SIG-M5 treated with dmso at 0.1 percent for 504 hours (cell line): ENCODE measurements at regions not wholly inside any gene's neighbourhood (a gene's known extent, or its start where the extent isn't known, plus 50 kb on each side); places are given as distances from the start of the nearest gene placed in this dataset.

Source experiments
- DNase-seq: peaks from one replicate; lab custom pipeline; 2025; ENCODE audit not compliant: unreplicated experiment; lab: John Stamatoyannopoulos, UW

GRCh38 chr4:156191044-156191781 is 237.5 kb upstream of the CTSO start:
- DNase-seq: no peak

DNA sequence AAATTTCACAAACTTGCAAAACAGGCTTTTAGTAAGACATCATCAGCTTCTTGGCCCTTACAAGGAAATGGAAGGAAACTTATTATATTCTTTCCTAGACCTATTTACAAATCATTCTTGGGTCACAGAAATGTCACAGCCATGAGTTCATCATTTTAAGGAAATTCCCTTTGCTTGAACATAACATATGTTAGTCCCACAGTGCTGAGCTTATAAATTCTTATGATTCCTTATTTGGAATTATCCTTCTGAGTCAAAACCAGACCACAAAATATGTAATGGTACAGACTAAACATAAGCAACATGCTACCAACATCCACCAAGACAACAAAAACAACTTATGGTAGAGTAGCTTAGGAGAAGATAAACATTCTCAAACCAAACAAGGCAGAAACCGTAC is 236.9 kb upstream of the CTSO start:
- no peak for DNase-seq

DNA sequence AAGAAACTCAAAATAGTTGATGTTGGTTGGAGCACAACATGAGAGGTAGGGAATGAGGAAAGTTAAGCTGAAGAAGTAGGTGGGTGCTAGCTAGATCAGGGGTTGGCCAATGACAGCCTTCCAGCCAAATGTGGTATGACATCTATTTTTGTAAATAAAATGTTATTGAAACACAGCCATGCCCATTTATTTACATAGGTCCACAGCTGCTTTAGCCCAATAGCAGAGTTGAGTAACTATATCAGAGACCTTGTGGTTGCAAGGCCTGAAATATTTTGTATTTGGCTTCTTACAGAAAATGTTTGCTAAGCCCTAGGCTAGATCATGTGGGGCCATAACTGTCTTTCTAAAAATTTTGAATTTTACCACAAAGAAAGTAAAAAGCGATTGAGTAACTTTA is 234.9 kb upstream of the CTSO start:
- no peak for DNase-seq

DNA sequence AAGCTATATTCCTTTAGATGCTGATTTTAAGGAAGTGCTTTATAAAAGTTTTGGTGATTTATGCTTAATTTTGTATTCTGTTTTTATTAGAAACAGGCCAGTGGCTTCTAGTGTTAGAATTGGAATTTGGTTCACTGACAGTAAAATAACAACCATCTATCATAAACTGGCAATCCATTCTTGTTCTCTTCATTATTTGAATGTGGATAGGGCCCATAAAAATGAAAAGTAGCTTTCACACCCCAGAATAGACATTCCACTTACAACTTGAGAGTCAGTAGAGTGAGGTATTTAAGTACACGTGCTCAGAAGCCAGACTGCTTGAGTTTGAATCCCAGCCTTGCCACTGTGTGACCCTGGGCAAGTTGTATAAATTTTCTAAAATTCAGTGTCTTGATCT is 232.4 kb upstream of the CTSO start:
- no peak for DNase-seq

DNA sequence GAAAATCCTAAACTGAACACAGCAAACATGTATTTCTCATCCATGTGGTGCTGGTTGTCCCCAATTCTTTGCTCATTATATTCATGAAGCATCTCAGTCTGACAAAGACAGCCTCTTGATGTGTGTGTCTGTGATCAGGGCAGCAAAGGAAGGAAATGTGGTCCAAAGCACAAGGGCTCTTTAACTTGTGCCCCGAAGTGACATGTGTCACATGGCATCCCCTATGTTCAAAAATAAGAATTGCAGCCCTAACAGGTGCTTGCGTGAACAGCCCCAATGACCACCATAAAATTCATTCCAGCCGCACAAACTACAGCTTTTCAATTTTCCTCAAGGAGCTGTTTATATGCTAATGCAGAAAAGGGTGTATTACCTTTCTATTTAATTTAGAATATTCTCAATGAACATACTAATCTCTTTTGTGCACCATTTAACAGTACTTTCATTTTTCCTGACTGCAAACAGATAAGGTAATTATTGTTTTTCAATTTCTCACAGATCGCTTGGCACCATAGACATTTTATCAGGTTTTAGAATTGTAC is 231.9 kb upstream of the CTSO start:
- no peak for DNase-seq

- DNase-seq: no peak
These were observed 228.6 kb upstream of the CTSO start for GRCh38 chr4:156182269-156182668.

DNA sequence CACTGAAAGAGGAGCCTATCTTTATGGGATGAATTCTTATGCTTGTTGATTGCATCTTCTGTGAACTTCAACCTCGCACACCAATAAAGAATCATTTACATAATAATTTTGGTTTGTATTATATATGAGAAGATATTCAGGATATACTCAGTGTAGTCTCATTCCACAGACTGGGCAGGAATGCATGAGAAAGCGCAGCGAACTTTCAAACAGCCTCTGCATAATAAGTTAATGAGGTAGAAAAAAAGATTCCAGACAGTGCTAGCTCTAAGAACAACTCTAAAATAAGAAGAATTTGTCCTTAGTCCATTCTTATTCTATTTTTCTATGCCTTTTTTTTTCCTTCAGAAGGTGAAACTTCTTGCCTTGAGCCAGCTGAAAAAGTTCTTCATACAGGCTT is 224.3 kb upstream of the CTSO start:
- no peak for DNase-seq

DNA sequence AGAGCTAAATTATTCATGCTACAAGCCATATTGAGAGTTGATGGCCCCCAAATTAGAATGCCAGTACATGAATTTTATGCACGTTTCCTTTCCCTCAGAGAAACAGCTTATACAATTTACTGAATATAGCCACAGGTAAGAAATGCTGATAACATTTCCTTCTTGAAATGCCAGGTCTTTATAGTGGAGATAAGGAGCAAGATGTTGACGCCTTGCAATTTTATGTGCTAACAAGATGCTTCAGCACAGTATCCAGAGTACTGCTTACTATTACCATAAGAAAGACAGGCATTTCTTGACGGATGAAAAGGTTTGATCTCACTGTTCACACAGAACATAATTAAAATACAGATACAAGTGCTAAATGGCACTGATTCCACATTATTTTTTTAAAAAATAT is 223.2 kb upstream of the CTSO start:
- DNase-seq: no peak

DNA sequence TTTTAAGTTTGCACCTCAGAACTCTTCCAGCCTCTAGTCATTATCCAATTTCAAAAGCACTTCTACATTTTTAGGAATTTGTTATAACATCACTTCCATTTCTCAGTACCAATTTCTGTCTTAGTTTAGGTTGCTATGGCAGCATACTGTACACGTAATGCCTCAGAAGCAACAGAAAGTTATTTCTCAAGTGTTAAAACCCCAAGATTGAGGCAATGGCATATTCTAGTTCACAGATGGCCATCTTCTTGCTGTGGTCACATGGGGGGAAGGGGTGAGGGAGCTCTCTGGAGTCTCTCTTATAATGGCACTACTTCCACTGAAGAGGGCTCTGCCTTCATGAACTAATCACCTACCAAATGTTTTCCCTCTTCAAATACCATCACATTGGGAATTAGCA is 220.3 kb upstream of the CTSO start:
- DNase-seq: no peak

- DNase-seq: no peak
These were observed 219.8 kb upstream of the CTSO start for GRCh38 chr4:156173486-156173885.

- no peak for DNase-seq
These were observed 216.2 kb upstream of the CTSO start for GRCh38 chr4:156169861-156170260.

DNA sequence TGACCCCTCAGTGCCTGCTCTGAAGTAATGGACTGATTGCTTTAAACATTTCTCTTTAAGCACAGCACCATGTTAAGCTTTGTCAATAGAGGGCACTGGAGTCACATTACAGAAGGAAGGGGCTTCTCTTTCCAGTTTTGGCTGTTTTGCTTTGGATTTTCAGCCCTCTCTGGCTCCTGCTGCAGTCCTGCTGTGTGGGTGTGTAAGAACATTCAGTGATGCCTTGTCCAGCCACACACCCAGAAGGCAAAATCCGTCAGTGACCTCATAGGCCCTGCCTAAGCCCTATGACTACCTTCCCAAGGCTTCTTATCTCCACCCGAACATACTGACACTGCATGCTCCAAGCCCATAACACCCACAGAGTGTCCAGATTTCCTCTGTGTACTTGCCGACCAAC is 215.3 kb upstream of the CTSO start:
- DNase-seq: peak; percentile 31

DNA sequence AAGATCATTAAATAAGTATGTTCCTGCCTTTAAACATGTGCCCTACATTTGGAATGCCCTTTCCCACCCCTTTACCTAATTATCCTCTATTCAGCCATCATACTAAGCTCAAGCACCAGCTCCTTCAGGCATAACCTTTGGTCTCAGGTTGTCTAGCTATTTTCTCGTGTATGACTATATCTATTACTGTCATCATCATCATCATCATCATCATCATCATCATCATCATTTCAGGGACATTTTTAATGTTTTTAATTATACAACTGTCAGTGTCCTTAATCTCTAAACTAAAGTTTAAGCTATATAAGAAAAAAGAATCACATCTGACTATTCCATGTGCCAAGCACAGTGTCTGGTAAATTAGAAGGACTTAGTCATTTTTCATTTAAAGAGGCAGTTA is 214.6 kb upstream of the CTSO start:
- DNase-seq: no peak

- no peak for DNase-seq
These were observed 205.1 kb upstream of the CTSO start for GRCh38 chr4:156158747-156159146.

GRCh38 chr4:156154978-156155377 is 201.3 kb upstream of the CTSO start:
- no peak for DNase-seq

- DNase-seq: no peak
These were observed 192.9 kb upstream of the CTSO start for GRCh38 chr4:156146571-156146970.

DNA sequence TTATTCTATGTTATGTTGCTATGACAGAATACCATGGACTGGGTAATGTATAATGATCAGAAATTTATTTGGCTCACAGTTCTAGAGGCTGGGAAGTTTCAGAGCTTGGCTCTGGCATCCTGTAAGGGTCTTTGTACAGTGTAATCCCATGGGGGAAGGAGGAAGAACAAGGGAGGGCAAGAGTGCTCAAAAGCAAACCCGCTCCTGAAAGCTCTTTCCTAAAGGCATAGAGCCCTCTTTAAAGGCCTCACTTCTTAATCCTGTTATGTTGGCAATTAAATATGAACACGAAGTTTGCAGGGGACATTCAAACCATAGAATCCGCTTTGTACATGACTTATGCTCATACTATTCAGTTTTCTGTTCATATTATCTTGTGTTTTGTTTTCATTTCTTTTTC is 191.3 kb upstream of the CTSO start:
- no peak for DNase-seq

DNA sequence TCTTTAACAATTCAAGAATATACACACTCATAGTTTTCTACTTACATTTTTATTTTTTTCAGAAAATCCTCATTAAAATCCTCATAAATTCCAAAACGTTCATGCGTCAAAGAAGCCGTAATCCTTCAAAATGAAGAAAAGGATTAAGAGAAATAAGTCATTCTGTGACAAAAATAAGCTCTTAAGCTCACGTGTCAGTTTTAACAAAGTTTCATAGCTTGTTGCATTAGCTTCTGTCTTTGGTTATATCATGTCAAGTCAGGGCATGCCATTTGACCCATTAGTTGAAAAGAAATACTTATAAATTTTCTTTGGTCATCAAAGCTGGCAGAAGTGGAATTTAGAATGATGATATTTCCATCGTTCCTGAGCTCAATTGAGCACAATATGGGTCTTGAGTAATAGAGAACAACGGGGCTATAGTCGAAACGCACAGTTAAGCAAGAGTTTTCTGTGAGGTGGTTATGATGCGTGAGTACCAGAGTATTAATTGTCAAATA is 185.2 kb upstream of the CTSO start:
- no peak for DNase-seq

DNA sequence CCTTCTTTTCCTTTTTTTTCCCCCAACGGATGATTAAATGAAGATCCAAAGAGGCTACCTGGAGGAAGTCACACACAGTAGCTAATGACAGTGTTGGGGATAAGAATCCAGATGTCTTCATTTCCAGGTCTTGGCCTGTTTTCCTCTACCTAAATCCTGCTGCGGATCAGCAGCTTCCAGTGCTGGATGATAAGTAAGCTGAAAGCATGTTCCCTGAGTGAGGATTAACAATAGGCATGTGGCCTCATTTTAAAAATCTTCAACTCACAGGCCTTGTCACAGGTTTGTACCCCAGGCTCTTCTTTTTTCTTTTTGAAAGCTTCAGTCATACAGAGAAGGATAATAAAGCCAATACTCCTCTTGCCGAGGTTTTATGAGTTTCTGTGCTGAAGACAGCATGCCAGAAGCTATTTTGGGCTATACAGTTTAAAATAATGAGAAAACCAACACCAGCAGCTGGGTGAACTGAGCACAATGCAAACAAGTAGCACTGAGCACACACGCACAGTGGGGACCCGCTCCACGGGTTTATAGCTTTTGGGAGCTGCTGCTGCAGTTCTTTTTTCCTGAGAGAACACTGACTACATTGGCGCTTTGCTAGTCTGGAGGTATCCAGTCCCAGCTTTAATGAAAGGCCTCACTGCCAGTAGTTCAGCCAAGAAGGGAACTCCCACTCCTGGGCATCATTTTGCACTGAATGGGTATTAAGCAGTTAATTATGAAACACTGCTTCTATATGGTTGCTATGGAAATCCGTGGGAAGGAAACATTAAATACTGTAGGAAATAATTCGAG is 184.2 kb upstream of the CTSO start:
- no peak for DNase-seq

DNA sequence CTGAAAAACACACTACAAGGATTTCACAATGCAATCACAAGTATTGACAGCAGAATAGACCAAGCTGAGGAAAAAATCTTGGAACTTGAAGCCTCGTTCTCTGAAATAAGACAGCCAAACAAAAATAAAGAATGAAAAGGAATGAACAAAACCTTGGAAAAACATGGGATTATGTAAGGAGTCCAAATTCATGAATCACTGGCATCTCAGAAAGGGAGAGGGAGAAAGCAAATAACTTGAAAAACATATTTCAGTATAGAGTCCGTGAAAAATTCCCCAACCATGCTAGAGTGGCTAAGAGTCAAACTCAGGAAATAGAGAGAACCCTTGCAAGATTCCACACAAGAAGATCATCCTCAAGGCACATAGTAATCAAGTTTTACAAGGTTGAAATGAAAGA is 178.5 kb upstream of the CTSO start:
- DNase-seq: no peak

GRCh38 chr4:156128616-156129015 is 174.9 kb upstream of the CTSO start:
- DNase-seq: no peak

- no peak for DNase-seq
These were observed 165.0 kb upstream of the CTSO start for GRCh38 chr4:156118507-156119220.
